Psoas muscle (tissue), 7 donors: ENCODE measurements at regions not wholly inside any gene's neighbourhood (a gene's known extent, or its start where the extent isn't known, plus 50 kb on each side); places are given as distances from the start of the nearest gene placed in this dataset.

Experiments
- ATAC-seq, 4 donors: fragments of 200-7000 bp; cut with Tn5 transposase; one replicate each; pipeline ENCODE4 v1.9.1; 2020; ENCODE audit warnings: moderate library complexity in 3 of 4, mild to moderate bottlenecking in 2 of 4
- DNase-seq, 2 donors: peaks; one replicate each; pipeline ENCODE4 v3.0.0-alpha.2; 2020
- H3K27ac ChIP-seq: fragments of 200-600 bp; one replicate; pipeline ENCODE4 v1.8.0; 2022
- H3K27me3 ChIP-seq, 3 donors: fragments of 200-600 bp in 1 of 3; one replicate each; pipeline versions ENCODE4 v1.6.1 to v1.8.0; 2013 to 2022; ENCODE audit warnings: low read length in 2 of 3, mild to moderate bottlenecking in 2 of 3, moderate library complexity in 1 of 3; ENCODE audit not compliant: insufficient read depth in 3 of 3
- H3K36me3 ChIP-seq, 2 donors: fragments of 200-600 bp in 1 of 2; one replicate each; pipeline versions ENCODE4 v1.6.1 to v1.8.0; 2013 to 2022; ENCODE audit warnings: low read depth in 1 of 2, mild to moderate bottlenecking in 1 of 2, moderate library complexity in 1 of 2; ENCODE audit not compliant: insufficient read depth in 1 of 2
- H3K4me1 ChIP-seq: fragments of 200-600 bp; one replicate; pipeline ENCODE4 v1.8.0; 2022
- H3K4me3 ChIP-seq: fragments of 200-600 bp; one replicate; pipeline ENCODE4 v1.8.0; 2022; ENCODE audit warnings: mild to moderate bottlenecking
- H3K9me3 ChIP-seq: fragments of 200-600 bp; one replicate; pipeline ENCODE4 v1.8.0; 2022
- WGBS, 3 donors: extraction: QIAGEN DNeasy Blood & Tissue Kit; methylation state at CpG; one replicate each; pipeline versions ENCODE4 v1.1.6 to v1.1.7; 2013; 5-methylcytosine and 5-hydroxymethylcytosine counted together
- intact Hi-C, 2 donors: fragments of 100-400 bp; cut with DNase I; formaldehyde crosslinking; loops; one replicate each; pipeline versions ENCODE4 v1.11.0 to v1.14.2; 2022
- TF ChIP-seq, protein P1 (sequence below): fragments of 200-600 bp; IDR thresholded peaks from one replicate; pipeline ENCODE4 v1.8.0; 2022; ENCODE audit warnings: antibody characterized with exemption
- donor health status: healthy with polysubstance abuse.
- donor health status: DM: no; HTN: no; CAD: no; lungs with moderate emphysema.
- donor health status: Bipolar disorder and iron deficiency.
- donor health status: healthy.
- donor health status: DM: yes; HTN: yes; CAD: no.
- donor health status: DM: no; HTN: no; CAD: no.
- donor health status: DM: yes; HTN: yes; CAD: no.

DNA sequence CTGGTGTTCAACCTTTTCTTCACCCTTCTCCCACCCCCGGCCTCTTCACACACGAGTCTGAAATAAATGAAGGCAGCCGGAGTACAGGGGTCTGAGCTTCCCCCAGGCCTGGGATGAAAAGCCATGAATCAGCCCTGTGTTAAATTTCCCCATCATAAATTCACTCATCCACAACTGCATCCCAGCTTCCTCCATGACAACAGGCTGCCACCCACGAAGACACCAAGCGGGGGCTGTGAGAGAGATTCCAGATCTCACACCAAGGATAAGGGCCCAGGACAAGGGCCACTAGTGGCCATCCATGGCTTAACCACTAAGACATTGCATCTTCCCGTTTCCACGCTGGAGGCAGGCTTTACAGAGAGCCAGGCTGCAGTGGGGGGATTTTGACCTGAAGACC is 93.9 kb upstream of the NCOR2 start:
- DNase-seq: no peak
- no peaks in the 10 kb centered on the region for H3K9me3 ChIP-seq
- WGBS, 3 donors: 76 to 79% (median 78%) methylated on average over 7 of the region's 7 CpGs
- H3K4me3 ChIP-seq: no peak overlapping the region
- no peaks in the 10 kb centered on the region for H3K27me3 ChIP-seq
- H3K27ac ChIP-seq: no peak overlapping the region
- H3K36me3 ChIP-seq: no peaks in the 10 kb centered on the region
- intact Hi-C loops: loop anchor here in 1 of 2 donors (5.0 kb wide), 1 partner anchor 69 kb away; no protein-coding TSS in a partner anchor
- no peaks in the 10 kb centered on the region for H3K4me1 ChIP-seq
- TF ChIP-seq, protein P1, sequence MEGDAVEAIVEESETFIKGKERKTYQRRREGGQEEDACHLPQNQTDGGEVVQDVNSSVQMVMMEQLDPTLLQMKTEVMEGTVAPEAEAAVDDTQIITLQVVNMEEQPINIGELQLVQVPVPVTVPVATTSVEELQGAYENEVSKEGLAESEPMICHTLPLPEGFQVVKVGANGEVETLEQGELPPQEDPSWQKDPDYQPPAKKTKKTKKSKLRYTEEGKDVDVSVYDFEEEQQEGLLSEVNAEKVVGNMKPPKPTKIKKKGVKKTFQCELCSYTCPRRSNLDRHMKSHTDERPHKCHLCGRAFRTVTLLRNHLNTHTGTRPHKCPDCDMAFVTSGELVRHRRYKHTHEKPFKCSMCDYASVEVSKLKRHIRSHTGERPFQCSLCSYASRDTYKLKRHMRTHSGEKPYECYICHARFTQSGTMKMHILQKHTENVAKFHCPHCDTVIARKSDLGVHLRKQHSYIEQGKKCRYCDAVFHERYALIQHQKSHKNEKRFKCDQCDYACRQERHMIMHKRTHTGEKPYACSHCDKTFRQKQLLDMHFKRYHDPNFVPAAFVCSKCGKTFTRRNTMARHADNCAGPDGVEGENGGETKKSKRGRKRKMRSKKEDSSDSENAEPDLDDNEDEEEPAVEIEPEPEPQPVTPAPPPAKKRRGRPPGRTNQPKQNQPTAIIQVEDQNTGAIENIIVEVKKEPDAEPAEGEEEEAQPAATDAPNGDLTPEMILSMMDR: no peak
- no peak for ATAC-seq

DNA sequence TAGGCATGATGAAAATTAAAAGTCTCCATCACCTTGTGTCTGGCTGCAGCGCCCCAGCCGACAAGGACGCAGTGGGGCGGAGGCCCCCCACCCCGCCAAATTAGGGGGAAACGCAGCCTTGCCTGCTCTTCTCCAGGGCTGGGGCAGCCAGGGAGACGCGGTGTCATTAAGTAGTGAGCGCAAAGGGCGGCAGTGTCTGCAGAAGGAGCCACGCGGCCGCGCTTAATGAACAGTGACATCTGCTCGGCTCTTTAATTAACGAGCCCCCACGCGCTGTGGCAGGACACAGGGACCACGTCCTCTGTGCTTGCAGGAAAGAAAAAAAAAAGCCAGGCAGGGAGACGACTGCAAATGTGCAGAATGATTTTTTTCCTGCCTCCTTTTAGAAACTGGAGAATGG is 93.4 kb upstream of the NCOR2 start:
- Histone ChIP-seq H3K4me1 (peaks cover 4% of the 10 kb centered on the region), H3K9me3 (no peaks in the 10 kb centered on the region), H3K27me3 (no peaks in the 10 kb centered on the region), H3K4me3 (no peak overlapping the region), H3K27ac (no peak overlapping the region), H3K36me3 (no peaks in the 10 kb centered on the region)
- WGBS, 3 donors: 29 to 67% (median 38%) methylated on average over 20 of the region's 20 CpGs
- ATAC-seq: no peak
- intact Hi-C loops: loop anchor here in 1 of 2 donors (5.0 kb wide), 1 partner anchor 69 kb away; no protein-coding TSS in a partner anchor
- TF ChIP-seq, protein P1: no peak
- DNase-seq: no peak

DNA sequence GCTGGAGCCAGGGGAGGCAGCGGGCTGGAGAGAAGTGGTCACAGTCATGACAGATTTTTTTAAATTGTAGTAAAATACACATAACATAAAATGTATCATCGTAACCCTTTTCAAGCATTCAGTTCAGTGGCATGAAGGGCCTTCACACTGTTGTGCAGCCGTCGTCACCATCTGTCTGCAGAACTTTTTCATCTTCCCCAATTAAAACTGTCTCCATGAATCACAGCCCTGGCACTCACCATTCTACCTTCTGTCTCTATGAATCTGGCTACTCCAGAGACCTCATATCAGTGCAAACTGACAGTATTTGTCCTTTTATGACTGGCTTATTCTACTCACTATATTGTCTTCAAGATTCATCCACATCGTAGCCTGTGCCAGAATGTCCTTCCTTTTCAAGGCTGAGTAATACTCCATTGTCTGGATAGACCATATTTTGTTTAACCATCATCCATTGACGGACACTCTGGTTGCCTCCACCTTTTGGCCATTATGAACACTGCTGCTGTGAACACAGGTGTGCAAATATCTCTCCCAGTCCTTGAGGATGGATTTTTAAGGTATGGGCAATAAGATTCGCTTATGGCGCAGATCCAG is 91.5 kb upstream of the NCOR2 start:
- H3K4me1 ChIP-seq: peaks cover 22% of the 10 kb centered on the region
- intact Hi-C loops: no loop called here
- ATAC-seq (no peak), DNase-seq (no peak)
- no peaks in the 10 kb centered on the region for H3K36me3 ChIP-seq
- no peaks in the 10 kb centered on the region for H3K27me3 ChIP-seq
- WGBS, 3 donors: 90 to 96% (median 94%) methylated on average over 8 of the region's 8 CpGs
- no peak overlapping the region for H3K4me3 ChIP-seq
- no peaks in the 10 kb centered on the region for H3K9me3 ChIP-seq
- no peak overlapping the region for H3K27ac ChIP-seq
- TF ChIP-seq, protein P1: no peak

DNA sequence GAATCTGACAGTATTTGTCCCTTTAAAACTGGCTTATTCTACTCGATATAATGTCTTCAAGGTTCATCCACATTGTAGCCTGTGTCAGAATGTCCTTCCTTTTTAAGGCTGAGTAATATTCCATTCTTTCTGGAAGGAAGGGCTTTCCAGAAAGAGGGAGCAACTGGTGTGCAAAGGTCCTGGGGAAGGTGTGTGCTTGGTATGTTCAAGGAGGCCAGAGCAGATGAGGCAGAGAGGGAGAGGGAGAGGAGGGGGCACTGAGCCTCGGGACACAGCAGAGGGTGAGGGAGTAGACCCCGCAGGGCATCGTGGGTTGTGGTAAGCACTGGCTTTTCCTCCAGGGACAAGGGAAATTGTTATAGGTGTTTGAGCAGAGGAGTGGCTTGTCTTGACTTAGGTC is 90.9 kb upstream of the NCOR2 start:
- ATAC-seq (no peak), DNase-seq (no peak)
- H3K27ac ChIP-seq: no peak overlapping the region
- TF ChIP-seq, protein P1: no peak
- no peak overlapping the region for H3K4me3 ChIP-seq
- H3K27me3 ChIP-seq: no peaks in the 10 kb centered on the region
- H3K9me3 ChIP-seq: no peaks in the 10 kb centered on the region
- intact Hi-C loops: no loop called here
- WGBS, 3 donors: 90 to 93% (median 92%) methylated on average over 4 of the region's 4 CpGs
- H3K36me3 ChIP-seq: no peaks in the 10 kb centered on the region
- H3K4me1 ChIP-seq: peaks cover 22% of the 10 kb centered on the region

DNA sequence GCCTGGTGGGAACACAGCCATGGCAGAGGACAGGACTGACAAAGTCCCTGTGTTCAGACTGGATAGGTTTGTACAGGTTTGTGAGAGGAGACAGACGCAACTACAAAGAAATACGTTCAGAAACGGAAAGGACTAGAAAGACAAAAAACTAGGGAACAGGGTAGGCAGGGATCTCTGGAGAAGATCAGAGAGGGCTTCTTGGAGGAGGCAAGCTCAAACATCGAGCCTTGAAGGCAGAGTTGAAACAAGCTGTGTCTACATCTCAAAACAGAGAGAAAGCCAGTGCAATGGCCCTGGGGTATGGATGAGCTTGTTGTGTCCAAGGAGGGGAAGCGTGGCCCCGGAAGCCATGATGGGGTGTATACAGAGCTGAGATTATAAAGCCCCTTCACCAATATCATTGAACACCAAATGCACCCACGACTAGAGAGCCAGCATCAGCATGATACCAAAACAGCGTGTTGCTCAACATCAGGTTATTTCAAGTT is 89.6 kb upstream of the NCOR2 start:
- TF ChIP-seq, protein P1: no peak
- WGBS, 3 donors: 67 to 78% (median 75%) methylated on average over 8 of the region's 8 CpGs

More for the DNA sequence above, 89.6 kb upstream of the NCOR2 start:
- DNase-seq (no peak), ATAC-seq (no peak)
- Histone ChIP-seq H3K9me3 (no peaks in the 10 kb centered on the region), H3K27me3 (no peaks in the 10 kb centered on the region), H3K4me3 (no peak overlapping the region), H3K4me1 (peaks cover 22% of the 10 kb centered on the region), H3K36me3 (no peaks in the 10 kb centered on the region), H3K27ac (no peak overlapping the region)
- intact Hi-C loops: no loop called here
